ENCODE measurements at regions not wholly inside any gene's neighbourhood (a gene's known extent, or its start where the extent isn't known, plus 50 kb on each side); places are given as distances from the start of the nearest gene placed in this dataset.

- Histone ChIP-seq H3K27ac (ENCODE audit: low read length) (no peak overlapping the region), H3K4me3 (ENCODE audit: low read length) (no peak overlapping the region), H2AFZ (ENCODE audit: low read depth, low read length) (no peak overlapping the region), H3K9ac (ENCODE audit: low read length) (no peak overlapping the region), H3K27me3 (ENCODE audit: low read depth, low read length) (no peaks in the 10 kb centered on the region), H3K79me2 (ENCODE audit: low read length) (no peaks in the 10 kb centered on the region), H4K20me1 (ENCODE audit: insufficient read depth, low read length) (no peaks in the 10 kb centered on the region), H3K4me2 (ENCODE audit: low read length) (no peak overlapping the region), H3K36me3 (replicated peaks; ENCODE audit: low read depth, low read length) (no peaks in the 10 kb centered on the region), H3K9me3 (ENCODE audit: insufficient read depth, low read length) (no peaks in the 10 kb centered on the region), H3K4me1 (ENCODE audit: low read length) (peaks cover 15% of the 10 kb centered on the region)
- TF ChIP-seq EZH2phosphoT487 (IDR thresholded peaks at IDR 0.05; ENCODE audit: low read depth) (no peak), CTCF (IDR thresholded peaks at IDR 0.05; ENCODE audit: low read depth, low read length) (no peak)
Observed at GRCh38 chr5:112614986-112615385, 122.7 kb upstream of the APC start.

- TF ChIP-seq CTCF (IDR thresholded peaks at IDR 0.05; ENCODE audit: low read depth, low read length) (no peak), EZH2phosphoT487 (IDR thresholded peaks at IDR 0.05; ENCODE audit: low read depth) (no peak)
- peak overlapping the region; percentile 74 for H3K4me2 ChIP-seq (ENCODE audit: low read length)
- H3K9ac ChIP-seq (ENCODE audit: low read length) = peak overlapping the region; percentile 10; the same call in 1 of the 2 replicates
Observed at GRCh38 chr5:112616812-112617547, 120.7 kb upstream of the APC start.

GRCh38 chr5:112625246-112625645 lies 112.4 kb upstream of the APC start:
- H2AFZ ChIP-seq (ENCODE audit: low read depth, low read length) = no peak overlapping the region
- H3K9me3 ChIP-seq (ENCODE audit: insufficient read depth, low read length) = no peaks in the 10 kb centered on the region
- TF ChIP-seq CTCF (IDR thresholded peaks at IDR 0.05; ENCODE audit: low read depth, low read length) (no peak), EZH2phosphoT487 (IDR thresholded peaks at IDR 0.05; ENCODE audit: low read depth) (no peak)
- H3K27ac ChIP-seq (ENCODE audit: low read length) = no peak overlapping the region
- H3K79me2 ChIP-seq (ENCODE audit: low read length) = no peaks in the 10 kb centered on the region
- no peaks in the 10 kb centered on the region for H4K20me1 ChIP-seq (ENCODE audit: insufficient read depth, low read length)
- H3K27me3 ChIP-seq (ENCODE audit: low read depth, low read length) = no peaks in the 10 kb centered on the region
- peaks cover 18% of the 10 kb centered on the region for H3K4me1 ChIP-seq (ENCODE audit: low read length)
- no peak overlapping the region for H3K4me2 ChIP-seq (ENCODE audit: low read length)
- no peaks in the 10 kb centered on the region for H3K36me3 ChIP-seq (replicated peaks; ENCODE audit: low read depth, low read length)
- H3K9ac ChIP-seq (ENCODE audit: low read length) = no peak overlapping the region
- no peak overlapping the region for H3K4me3 ChIP-seq (ENCODE audit: low read length)

More at GRCh38 chr5:112616812-112617547, 120.7 kb upstream of the APC start:
- peak overlapping the region; percentile 86 for H2AFZ ChIP-seq (ENCODE audit: low read depth, low read length)
- H3K79me2 ChIP-seq (ENCODE audit: low read length) = no peaks in the 10 kb centered on the region
- no peaks in the 10 kb centered on the region for H3K36me3 ChIP-seq (replicated peaks; ENCODE audit: low read depth, low read length)
- H4K20me1 ChIP-seq (ENCODE audit: insufficient read depth, low read length) = no peaks in the 10 kb centered on the region
- no peaks in the 10 kb centered on the region for H3K27me3 ChIP-seq (ENCODE audit: low read depth, low read length)
- peak overlapping the region; percentile 75 for H3K4me3 ChIP-seq (ENCODE audit: low read length)
- H3K4me1 ChIP-seq (ENCODE audit: low read length) = peaks cover 20% of the 10 kb centered on the region
- no peaks in the 10 kb centered on the region for H3K9me3 ChIP-seq (ENCODE audit: insufficient read depth, low read length)
- no peak overlapping the region for H3K27ac ChIP-seq (ENCODE audit: low read length)

- Histone ChIP-seq H4K20me1 (ENCODE audit: insufficient read depth, low read length) (no peaks in the 10 kb centered on the region), H3K4me3 (ENCODE audit: low read length) (no peak overlapping the region), H3K4me1 (ENCODE audit: low read length) (peaks cover 18% of the 10 kb centered on the region), H3K9me3 (ENCODE audit: insufficient read depth, low read length) (no peaks in the 10 kb centered on the region), H2AFZ (ENCODE audit: low read depth, low read length) (no peak overlapping the region), H3K27me3 (ENCODE audit: low read depth, low read length) (no peaks in the 10 kb centered on the region), H3K27ac (ENCODE audit: low read length) (no peak overlapping the region), H3K9ac (ENCODE audit: low read length) (no peak overlapping the region), H3K4me2 (ENCODE audit: low read length) (no peak overlapping the region), H3K79me2 (ENCODE audit: low read length) (no peaks in the 10 kb centered on the region), H3K36me3 (replicated peaks; ENCODE audit: low read depth, low read length) (no peaks in the 10 kb centered on the region)
- TF ChIP-seq CTCF (IDR thresholded peaks at IDR 0.05; ENCODE audit: low read depth, low read length) (no peak), EZH2phosphoT487 (IDR thresholded peaks at IDR 0.05; ENCODE audit: low read depth) (no peak)
Observed at GRCh38 chr5:112625689-112626438, 111.8 kb upstream of the APC start.
